Spleen (tissue), 7 donors: ENCODE measurements at regions not wholly inside any gene's neighbourhood (a gene's known extent, or its start where the extent isn't known, plus 50 kb on each side); places are given as distances from the start of the nearest gene placed in this dataset.

Source experiments
- POLR2AphosphoS5 ChIP-seq, 3 donors: sonication (generic); formaldehyde crosslinking; IDR thresholded peaks; one replicate each; pipeline ENCODE4 v1.5.1; 2017; ENCODE audit warnings: antibody characterized with exemption in 3 of 3
- TF ChIP-seq, protein P1 (sequence below), 11 experiments: fragments of 200-600 bp in 7 of 11; fragments of 450-650 bp in 4 of 11; sonication (generic) in 4 of 11; IDR thresholded peaks in 8 of 11; conservative IDR thresholded peaks in 3 of 11; 1 replicate in 7 of 11; 2 replicates in 4 of 11; pipeline versions ENCODE4 v1.4.0 to v1.8.0; 2016 to 2021; ENCODE audit warnings: antibody characterized with exemption in 11 of 11, inconsistent platforms in 4 of 11, mild to moderate bottlenecking in 1 of 11
- donor health status: DM: no; HTN: no; CAD: no; lungs with moderate emphysema.
- donor health status: DM: no; HTN: no; CAD: no.
- donor health status: DM: no; HTN: no; CAD: no.

DNA sequence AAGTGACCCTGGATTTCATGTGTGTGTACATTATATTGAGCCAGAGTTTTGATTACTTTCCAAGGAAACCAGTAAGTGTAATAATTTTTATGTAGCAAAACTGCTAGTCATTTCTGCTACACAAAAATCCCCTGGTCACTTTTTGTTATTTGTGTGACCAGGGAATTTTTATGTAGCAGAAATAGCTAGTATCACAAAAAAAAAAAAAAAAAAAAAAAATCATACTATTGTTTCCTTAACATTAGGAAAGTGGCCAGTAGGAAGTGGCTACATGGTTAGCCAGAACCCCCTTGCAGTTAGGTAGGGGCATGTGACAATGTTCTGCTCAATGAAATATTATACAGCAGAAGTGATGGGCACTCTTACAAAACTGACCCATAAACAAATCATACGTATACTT, 434.0 kb upstream of the BTBD3 start:
- TF ChIP-seq, protein P1, sequence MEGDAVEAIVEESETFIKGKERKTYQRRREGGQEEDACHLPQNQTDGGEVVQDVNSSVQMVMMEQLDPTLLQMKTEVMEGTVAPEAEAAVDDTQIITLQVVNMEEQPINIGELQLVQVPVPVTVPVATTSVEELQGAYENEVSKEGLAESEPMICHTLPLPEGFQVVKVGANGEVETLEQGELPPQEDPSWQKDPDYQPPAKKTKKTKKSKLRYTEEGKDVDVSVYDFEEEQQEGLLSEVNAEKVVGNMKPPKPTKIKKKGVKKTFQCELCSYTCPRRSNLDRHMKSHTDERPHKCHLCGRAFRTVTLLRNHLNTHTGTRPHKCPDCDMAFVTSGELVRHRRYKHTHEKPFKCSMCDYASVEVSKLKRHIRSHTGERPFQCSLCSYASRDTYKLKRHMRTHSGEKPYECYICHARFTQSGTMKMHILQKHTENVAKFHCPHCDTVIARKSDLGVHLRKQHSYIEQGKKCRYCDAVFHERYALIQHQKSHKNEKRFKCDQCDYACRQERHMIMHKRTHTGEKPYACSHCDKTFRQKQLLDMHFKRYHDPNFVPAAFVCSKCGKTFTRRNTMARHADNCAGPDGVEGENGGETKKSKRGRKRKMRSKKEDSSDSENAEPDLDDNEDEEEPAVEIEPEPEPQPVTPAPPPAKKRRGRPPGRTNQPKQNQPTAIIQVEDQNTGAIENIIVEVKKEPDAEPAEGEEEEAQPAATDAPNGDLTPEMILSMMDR (IDR thresholded peaks at IDR 0.05 in 8 of 11, conservative IDR thresholded peaks at IDR 0.05 in 3 of 11) = no peak
- no peak for TF ChIP-seq POLR2AphosphoS5 (IDR thresholded peaks at IDR 0.05)
